Ovary (tissue), 3 donors: ENCODE measurements at regions not wholly inside any gene's neighbourhood (a gene's known extent, or its start where the extent isn't known, plus 50 kb on each side); places are given as distances from the start of the nearest gene placed in this dataset.

Experiments used
- EP300 ChIP-seq: sonication (generic); formaldehyde crosslinking; IDR thresholded peaks from one replicate; pipeline ENCODE4 v1.6.1; 2017; ENCODE audit warnings: antibody characterized with exemption
- POLR2A ChIP-seq: fragments of 450-650 bp; IDR thresholded peaks from one replicate; pipeline ENCODE4 v1.6.1; 2017; ENCODE audit warnings: antibody characterized with exemption, mild to moderate bottlenecking, moderate library complexity
- TF ChIP-seq, protein P1 (sequence below), 3 donors: fragments of 450-650 bp in 2 of 3; fragments of 200-600 bp in 1 of 3; IDR thresholded peaks; one replicate each; pipeline versions ENCODE4 v1.5.1 to v1.8.0; 2016 to 2022; ENCODE audit warnings: antibody characterized with exemption in 3 of 3, mild to moderate bottlenecking in 1 of 3
- donor health status: DM: no; HTN: no; CAD: no.

DNA sequence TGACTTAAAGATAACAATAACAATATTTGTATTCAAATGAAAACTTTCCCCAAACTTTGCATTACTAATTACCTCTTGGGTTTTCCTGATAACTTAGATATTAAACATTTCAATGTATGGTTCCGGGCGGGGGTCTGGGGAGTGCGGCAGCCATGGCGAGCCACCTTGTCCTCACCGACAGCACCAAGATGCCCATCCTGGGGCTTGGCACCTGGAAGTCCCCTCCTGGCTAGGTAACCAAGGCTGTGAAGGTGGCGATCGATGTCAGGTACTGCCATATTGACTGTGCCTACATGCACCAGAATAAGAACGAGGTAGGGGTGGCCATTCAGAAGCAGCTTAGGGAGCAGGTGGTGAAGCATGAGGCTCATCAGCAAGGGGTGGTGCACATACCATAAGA is 478.7 kb downstream of the CNTN3 start:
- TF ChIP-seq, protein P1, sequence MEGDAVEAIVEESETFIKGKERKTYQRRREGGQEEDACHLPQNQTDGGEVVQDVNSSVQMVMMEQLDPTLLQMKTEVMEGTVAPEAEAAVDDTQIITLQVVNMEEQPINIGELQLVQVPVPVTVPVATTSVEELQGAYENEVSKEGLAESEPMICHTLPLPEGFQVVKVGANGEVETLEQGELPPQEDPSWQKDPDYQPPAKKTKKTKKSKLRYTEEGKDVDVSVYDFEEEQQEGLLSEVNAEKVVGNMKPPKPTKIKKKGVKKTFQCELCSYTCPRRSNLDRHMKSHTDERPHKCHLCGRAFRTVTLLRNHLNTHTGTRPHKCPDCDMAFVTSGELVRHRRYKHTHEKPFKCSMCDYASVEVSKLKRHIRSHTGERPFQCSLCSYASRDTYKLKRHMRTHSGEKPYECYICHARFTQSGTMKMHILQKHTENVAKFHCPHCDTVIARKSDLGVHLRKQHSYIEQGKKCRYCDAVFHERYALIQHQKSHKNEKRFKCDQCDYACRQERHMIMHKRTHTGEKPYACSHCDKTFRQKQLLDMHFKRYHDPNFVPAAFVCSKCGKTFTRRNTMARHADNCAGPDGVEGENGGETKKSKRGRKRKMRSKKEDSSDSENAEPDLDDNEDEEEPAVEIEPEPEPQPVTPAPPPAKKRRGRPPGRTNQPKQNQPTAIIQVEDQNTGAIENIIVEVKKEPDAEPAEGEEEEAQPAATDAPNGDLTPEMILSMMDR (IDR thresholded peaks at IDR 0.05) = no peak
- TF ChIP-seq POLR2A = no peak
- TF ChIP-seq EP300 = no peak
